PC-3 (cell line): ENCODE measurements at regions not wholly inside any gene's neighbourhood (a gene's known extent, or its start where the extent isn't known, plus 50 kb on each side); places are given as distances from the start of the nearest gene placed in this dataset.

ENCODE experiments used
- CTCF ChIP-seq: fragments of 300-600 bp; sonication (generic); conservative IDR thresholded peaks from 2 replicates; pipeline ENCODE4 v1.5.1; 2017; ENCODE audit warnings: antibody characterized with exemption, low read depth, mild to moderate bottlenecking, low read length
- EZH2 ChIP-seq: fragments of 300-600 bp; sonication (generic); IDR thresholded peaks from one replicate; pipeline ENCODE4 v1.6.1; 2017; ENCODE audit warnings: antibody characterized with exemption, mild to moderate bottlenecking, low read length; ENCODE audit not compliant: unreplicated experiment

GRCh38 chr1:30314591-30314990 is 408.8 kb downstream of the MATN1 start:
- TF ChIP-seq CTCF (no peak), EZH2 (no peak)
